Neural progenitor cell (in vitro differentiated cells): ENCODE measurements at regions not wholly inside any gene's neighbourhood (a gene's known extent, or its start where the extent isn't known, plus 50 kb on each side); places are given as distances from the start of the nearest gene placed in this dataset.

Experiments used
- CTCF ChIP-seq: fragments of 200-600 bp; sonication (generic); IDR thresholded peaks from 2 replicates; pipeline ENCODE4 v1.5.1; 2017; ENCODE audit warnings: antibody characterized with exemption, mild to moderate bottlenecking
- EZH2 ChIP-seq: fragments of 200-600 bp; sonication (generic); IDR thresholded peaks from 2 replicates; pipeline ENCODE4 v1.6.1; 2017; ENCODE audit warnings: antibody characterized with exemption, mild to moderate bottlenecking, moderate library complexity

GRCh38 chr1:80053613-80054012 lies 1047.1 kb upstream of the ADGRL4 start:
- TF ChIP-seq CTCF: no peak
- no peak for TF ChIP-seq EZH2
